GM21619 (cell line): ENCODE measurements at regions not wholly inside any gene's neighbourhood (a gene's known extent, or its start where the extent isn't known, plus 50 kb on each side); places are given as distances from the start of the nearest gene placed in this dataset.
"Not testable (repeated sequence)": the region's sequence is repeated elsewhere in the genome, so short reads cannot be mapped to it uniquely, and the experiment has no call there.

Experiments used
- ATAC-seq: cut with Tn5 transposase; IDR thresholded peaks from one replicate; pipeline ENCODE4 v1.9.1; 2021; ENCODE audit not compliant: unreplicated experiment

- ATAC-seq, result no peak
Measured at GRCh38 chr4:186845137-186845842, 121.6 kb upstream of the FAT1 start.

- no peak for ATAC-seq
Measured at GRCh38 chr4:186846426-186846825, 122.8 kb upstream of the FAT1 start.

- ATAC-seq, result not testable (repeated sequence)
Measured at GRCh38 chr4:186847429-186848131, 123.9 kb upstream of the FAT1 start.

- no peak for ATAC-seq
Measured at GRCh38 chr4:186848437-186848836, 124.8 kb upstream of the FAT1 start.

GRCh38 chr4:186851291-186852072 is 127.8 kb upstream of the FAT1 start:
- ATAC-seq, result no peak

GRCh38 chr4:186852073-186852420 is 128.4 kb upstream of the FAT1 start:
- ATAC-seq, result no peak

- ATAC-seq, result peak; percentile 82
Measured at GRCh38 chr4:186852964-186853391, 129.3 kb upstream of the FAT1 start.

- no peak for ATAC-seq
Measured at GRCh38 chr4:186854256-186854655, 130.6 kb upstream of the FAT1 start.

GRCh38 chr4:186855111-186855510 is 131.5 kb upstream of the FAT1 start:
- no peak for ATAC-seq

GRCh38 chr4:186857793-186858192 is 134.1 kb upstream of the FAT1 start:
- ATAC-seq, result no peak

- ATAC-seq, result no peak
Measured at GRCh38 chr4:186858355-186858754, 134.7 kb upstream of the FAT1 start.

- ATAC-seq, result no peak
Measured at GRCh38 chr4:186859420-186859819, 135.8 kb upstream of the FAT1 start.

- ATAC-seq, result no peak
Measured at GRCh38 chr4:186861317-186861716, 137.7 kb upstream of the FAT1 start.

- no peak for ATAC-seq
Measured at GRCh38 chr4:186871856-186872255, 148.2 kb upstream of the FAT1 start.

- not testable (repeated sequence) for ATAC-seq
Measured at GRCh38 chr4:186873095-186873494, 149.4 kb upstream of the FAT1 start.

GRCh38 chr4:186875476-186875875 is 151.8 kb upstream of the FAT1 start:
- no peak for ATAC-seq

- no peak for ATAC-seq
Measured at GRCh38 chr4:186876961-186877626, 153.4 kb upstream of the FAT1 start.

GRCh38 chr4:186878203-186878776 is 154.6 kb upstream of the FAT1 start:
- ATAC-seq, result no peak

GRCh38 chr4:186881521-186882220 is 158.0 kb upstream of the FAT1 start:
- no peak for ATAC-seq

- no peak for ATAC-seq
Measured at GRCh38 chr4:186882293-186882692, 158.6 kb upstream of the FAT1 start.
